ENCODE measurements at regions not wholly inside any gene's neighbourhood (a gene's known extent, or its start where the extent isn't known, plus 50 kb on each side); places are given as distances from the start of the nearest gene placed in this dataset.

DNA sequence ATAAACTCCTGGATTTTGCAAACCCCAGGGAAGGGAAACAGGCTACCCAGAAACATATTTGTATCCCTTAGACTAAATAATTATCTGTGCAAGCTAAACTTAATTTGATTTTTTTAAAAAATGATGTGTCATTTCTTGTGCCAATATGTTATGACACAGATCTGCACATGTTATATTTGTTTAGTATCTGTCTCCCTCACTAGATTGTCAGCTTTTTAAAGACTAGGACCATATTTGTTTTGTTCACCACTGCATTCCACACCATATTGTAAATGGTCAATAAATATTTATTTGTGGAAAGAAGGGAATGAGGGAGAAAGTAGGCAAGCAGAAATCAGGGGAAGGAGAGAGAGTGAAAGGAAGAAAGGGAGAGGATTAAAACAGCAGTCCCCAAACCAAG is 143.3 kb upstream of the TNPO1 start:
- TF ChIP-seq, protein P1, sequence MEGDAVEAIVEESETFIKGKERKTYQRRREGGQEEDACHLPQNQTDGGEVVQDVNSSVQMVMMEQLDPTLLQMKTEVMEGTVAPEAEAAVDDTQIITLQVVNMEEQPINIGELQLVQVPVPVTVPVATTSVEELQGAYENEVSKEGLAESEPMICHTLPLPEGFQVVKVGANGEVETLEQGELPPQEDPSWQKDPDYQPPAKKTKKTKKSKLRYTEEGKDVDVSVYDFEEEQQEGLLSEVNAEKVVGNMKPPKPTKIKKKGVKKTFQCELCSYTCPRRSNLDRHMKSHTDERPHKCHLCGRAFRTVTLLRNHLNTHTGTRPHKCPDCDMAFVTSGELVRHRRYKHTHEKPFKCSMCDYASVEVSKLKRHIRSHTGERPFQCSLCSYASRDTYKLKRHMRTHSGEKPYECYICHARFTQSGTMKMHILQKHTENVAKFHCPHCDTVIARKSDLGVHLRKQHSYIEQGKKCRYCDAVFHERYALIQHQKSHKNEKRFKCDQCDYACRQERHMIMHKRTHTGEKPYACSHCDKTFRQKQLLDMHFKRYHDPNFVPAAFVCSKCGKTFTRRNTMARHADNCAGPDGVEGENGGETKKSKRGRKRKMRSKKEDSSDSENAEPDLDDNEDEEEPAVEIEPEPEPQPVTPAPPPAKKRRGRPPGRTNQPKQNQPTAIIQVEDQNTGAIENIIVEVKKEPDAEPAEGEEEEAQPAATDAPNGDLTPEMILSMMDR (conservative IDR thresholded peaks at IDR 0.05): no peak
- Histone ChIP-seq H2BK15ac (ENCODE audit: low read depth, low read length) (no peak overlapping the region), H3K79me1 (ENCODE audit: insufficient read depth, low read depth, low read length, poor library complexity, severe bottlenecking) (no peaks in the 10 kb centered on the region), H2BK20ac (ENCODE audit: low read depth, low read length, poor library complexity, severe bottlenecking) (no peak overlapping the region), H3K79me2 (ENCODE audit: insufficient read depth, low read length) (no peaks in the 10 kb centered on the region), H2BK5ac (ENCODE audit: insufficient read length, low read length) (no peak overlapping the region), H4K91ac (ENCODE audit: insufficient read length, low read depth, low read length) (no peak overlapping the region), H2BK12ac (ENCODE audit: insufficient read length, low read depth, low read length) (no peak overlapping the region), H2AK5ac (ENCODE audit: insufficient read length, low read length) (no peak overlapping the region), H3K23ac (ENCODE audit: insufficient read length, low read depth, low read length) (no peak overlapping the region), H3K27ac (ENCODE audit: insufficient read length, low read depth, low read length) (no peak overlapping the region), H3K4ac (ENCODE audit: low read depth, low read length) (no peak overlapping the region), H3K4me2 (ENCODE audit: insufficient read depth, insufficient read length, low read length) (no peak overlapping the region), H3K9ac (ENCODE audit: extremely low read depth, insufficient read length, low read length) (no peak overlapping the region), H2AFZ (ENCODE audit: low read length) (no peak overlapping the region), H4K5ac (ENCODE audit: insufficient read length, low read depth, low read length) (no peak overlapping the region), H3K27me3 (ENCODE audit: insufficient read depth, low read length) (no peaks in the 10 kb centered on the region), H3K14ac (ENCODE audit: insufficient read depth, low read length) (no peak overlapping the region), H3T11ph (ENCODE audit: low read length) (no peak overlapping the region), H3K18ac (ENCODE audit: insufficient read length, low read depth, low read length) (no peak overlapping the region), H4K20me1 (ENCODE audit: control insufficient read depth, insufficient read depth, insufficient read length) (no peaks in the 10 kb centered on the region), H3K56ac (ENCODE audit: insufficient read length, low read depth, low read length) (no peak overlapping the region), H3K4me1 (ENCODE audit: insufficient read depth, low read length) (no peaks in the 10 kb centered on the region), H3K9me3 (ENCODE audit: control insufficient read depth, low read depth, low read length) (no peaks in the 10 kb centered on the region), H4K8ac (replicated peaks; ENCODE audit: insufficient read length, low read depth, low read length) (no peak overlapping the region), H3K23me2 (ENCODE audit: insufficient read length, low read depth, low read length, poor library complexity, severe bottlenecking) (no peaks in the 10 kb centered on the region), H2BK120ac (ENCODE audit: low read depth, low read length, poor library complexity, severe bottlenecking) (no peak overlapping the region)
- no peak for DNase-seq
- peaks cover 11% of the 10 kb centered on the region for H3K27me3 Mint-ChIP-seq (ENCODE audit: low read depth)
- H3K9me3 Mint-ChIP-seq: peaks cover 8 to 12% of the 10 kb centered on the region in 2 experiments; a peak in 4 of 5 replicates
- H3K27ac Mint-ChIP-seq: no peak overlapping the region
- no peaks in the 10 kb centered on the region for H3K4me1 Mint-ChIP-seq
- no peak overlapping the region for H3K4me3 Mint-ChIP-seq
- 0 out of 7 replicates have a peak, but pooled peaks cover 0 to 5% (median 0%) of the 10 kb centered on the region in 3 experiments for H3K36me3 Mint-ChIP-seq (ENCODE audit: insufficient read depth in 1 of 3, low read depth in 3 of 3)

All from H9 (cell line).